HG02852 (cell line): ENCODE measurements at regions not wholly inside any gene's neighbourhood (a gene's known extent, or its start where the extent isn't known, plus 50 kb on each side); places are given as distances from the start of the nearest gene placed in this dataset.

Source experiments
- ATAC-seq: cut with Tn5 transposase; IDR thresholded peaks from one replicate; pipeline ENCODE4 v1.9.1; 2021; ENCODE audit warnings: mild to moderate bottlenecking, moderate library complexity; ENCODE audit not compliant: unreplicated experiment

GRCh38 chr1:60162936-60163335 lies 89.4 kb upstream of the C1orf87 start:
- no peak for ATAC-seq

- ATAC-seq: no peak
These were observed 86.6 kb upstream of the C1orf87 start for GRCh38 chr1:60160141-60160540.

GRCh38 chr1:60156371-60156770 lies 82.8 kb upstream of the C1orf87 start:
- no peak for ATAC-seq

DNA sequence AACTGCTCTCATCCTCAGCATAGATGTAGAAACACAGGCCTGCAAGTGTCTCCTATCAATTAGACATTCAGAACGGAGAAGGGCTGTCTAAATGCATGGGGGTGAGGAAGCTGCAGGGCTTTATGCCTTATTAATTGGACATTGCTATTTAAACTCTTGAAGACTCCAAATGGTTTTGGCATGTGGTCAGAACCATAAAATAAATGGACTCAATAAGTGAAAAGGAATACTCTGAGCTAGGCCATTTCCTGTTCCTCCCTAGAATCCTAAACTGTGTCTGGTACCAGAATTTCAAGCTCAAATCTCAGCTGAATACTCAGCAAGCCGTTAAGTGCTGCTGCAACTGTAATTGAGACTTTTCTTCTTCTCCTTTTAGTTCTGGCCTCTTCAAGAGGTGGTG lies 80.4 kb upstream of the C1orf87 start:
- ATAC-seq: no peak

GRCh38 chr1:60152891-60153290 lies 79.3 kb upstream of the C1orf87 start:
- no peak for ATAC-seq

- no peak for ATAC-seq
These were observed 77.7 kb upstream of the C1orf87 start for GRCh38 chr1:60151311-60151710.

DNA sequence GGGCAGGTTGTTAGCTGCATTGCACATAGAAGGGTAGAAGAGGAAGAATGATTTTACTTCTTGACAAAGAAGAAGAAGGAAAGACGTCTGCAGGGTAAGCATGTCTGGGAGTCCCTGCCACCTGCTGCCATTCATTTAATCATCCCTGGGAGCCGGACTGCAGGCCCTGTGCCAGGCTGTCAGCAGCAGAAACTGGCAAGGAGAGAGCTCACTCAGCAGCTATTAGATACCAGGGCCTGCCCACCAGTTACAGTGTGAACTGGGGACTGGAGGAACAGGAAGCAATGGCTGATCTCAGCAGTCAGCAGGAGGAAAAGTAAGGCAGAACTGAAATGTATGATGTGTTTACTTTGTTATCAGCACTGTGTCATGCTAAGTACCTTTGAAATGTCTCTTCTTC lies 75.7 kb upstream of the C1orf87 start:
- ATAC-seq: no peak

GRCh38 chr1:60146884-60147283 lies 73.3 kb upstream of the C1orf87 start:
- no peak for ATAC-seq

GRCh38 chr1:60145771-60146170 lies 72.2 kb upstream of the C1orf87 start:
- ATAC-seq: no peak

DNA sequence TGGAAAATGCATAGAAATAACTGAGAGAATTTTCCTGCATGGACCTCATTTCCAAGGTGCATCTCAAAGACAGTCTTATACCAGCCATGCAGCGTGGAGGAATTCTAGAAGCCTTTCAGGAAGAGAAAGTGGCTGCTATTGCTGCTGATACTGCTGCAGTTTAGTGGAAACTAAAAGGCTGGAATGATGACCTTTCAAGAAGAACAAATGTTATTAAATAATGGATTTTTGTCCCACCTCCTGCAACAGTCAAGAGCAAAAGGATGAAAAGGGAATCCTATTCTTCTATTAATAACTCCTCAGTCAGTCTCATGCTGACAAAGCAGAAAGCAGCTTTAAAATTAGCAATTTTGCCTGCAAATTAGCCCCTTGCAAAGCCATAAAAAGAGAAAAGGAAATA lies 68.2 kb upstream of the C1orf87 start:
- ATAC-seq: no peak

DNA sequence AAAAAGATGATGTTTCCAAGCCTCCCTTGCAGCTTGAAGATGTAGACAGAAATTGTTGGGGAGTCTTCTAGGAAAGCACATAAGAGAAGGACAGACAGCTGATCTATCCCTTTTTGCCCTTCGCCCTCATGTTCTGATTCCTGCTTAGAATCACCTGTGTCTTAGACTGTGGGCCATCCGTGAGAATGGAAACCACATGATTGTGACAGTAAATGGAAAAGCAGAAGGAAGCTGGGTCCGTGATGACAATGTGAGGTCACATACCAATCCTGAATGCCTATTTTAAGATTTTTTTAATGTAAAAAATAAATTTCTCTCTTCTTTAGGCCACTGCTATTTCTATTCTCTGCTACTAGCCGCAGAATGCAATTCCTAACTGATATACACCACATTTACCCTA lies 67.7 kb upstream of the C1orf87 start:
- no peak for ATAC-seq

GRCh38 chr1:60137406-60137805 lies 63.8 kb upstream of the C1orf87 start:
- ATAC-seq: no peak

GRCh38 chr1:60136395-60136794 lies 62.8 kb upstream of the C1orf87 start:
- ATAC-seq: no peak

DNA sequence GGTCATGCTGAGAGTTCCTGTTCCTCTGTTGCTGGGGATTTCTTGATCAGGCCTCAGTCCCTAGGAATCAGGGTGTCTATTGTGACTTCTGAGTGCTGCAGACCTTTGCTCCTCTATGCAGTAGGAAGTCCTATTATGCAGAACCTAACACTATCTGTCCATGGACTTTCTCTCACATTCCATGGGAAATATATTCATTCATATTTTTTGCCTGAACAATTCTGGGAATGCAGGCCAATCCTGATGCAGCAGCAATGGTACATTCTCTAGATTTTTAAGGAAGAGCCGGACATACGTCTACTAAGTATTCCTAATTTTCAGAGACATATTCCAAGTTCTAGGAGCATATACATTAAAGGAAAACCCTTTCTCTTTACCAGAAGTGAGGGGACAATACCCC lies 61.1 kb upstream of the C1orf87 start:
- no peak for ATAC-seq

- ATAC-seq: no peak
These were observed 60.3 kb upstream of the C1orf87 start for GRCh38 chr1:60133848-60134247.

DNA sequence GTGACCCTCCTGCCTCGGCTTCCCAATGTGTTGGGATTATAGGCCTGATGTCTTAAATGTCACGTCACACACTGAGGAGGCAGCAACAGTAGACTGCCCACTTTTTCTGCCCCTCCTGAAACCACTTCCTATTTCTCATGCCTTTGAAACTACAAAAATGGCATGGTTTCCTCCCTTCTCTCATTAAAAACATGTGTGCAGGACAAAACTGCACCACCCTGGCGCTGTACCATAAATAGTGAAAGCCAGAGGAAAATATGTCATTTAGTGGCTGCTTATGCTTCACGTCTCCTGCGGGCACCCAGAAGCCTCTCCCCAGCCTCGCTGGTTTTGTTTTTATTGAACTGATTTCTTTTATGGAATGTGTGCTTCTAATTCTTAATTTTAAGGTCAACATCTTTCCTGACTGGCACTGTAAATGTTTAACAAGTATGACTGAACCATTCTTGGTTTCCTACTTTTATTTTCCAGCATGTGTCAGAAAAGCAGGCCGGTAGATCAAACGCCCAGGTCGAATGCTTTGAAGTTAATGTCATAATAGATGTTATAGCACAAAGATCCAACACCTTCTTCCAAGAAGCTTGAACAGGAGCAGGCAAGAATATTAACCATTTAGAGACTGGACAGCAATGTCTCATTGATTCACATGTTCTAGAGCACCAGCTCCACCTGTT lies 59.6 kb upstream of the C1orf87 start:
- ATAC-seq: no peak

DNA sequence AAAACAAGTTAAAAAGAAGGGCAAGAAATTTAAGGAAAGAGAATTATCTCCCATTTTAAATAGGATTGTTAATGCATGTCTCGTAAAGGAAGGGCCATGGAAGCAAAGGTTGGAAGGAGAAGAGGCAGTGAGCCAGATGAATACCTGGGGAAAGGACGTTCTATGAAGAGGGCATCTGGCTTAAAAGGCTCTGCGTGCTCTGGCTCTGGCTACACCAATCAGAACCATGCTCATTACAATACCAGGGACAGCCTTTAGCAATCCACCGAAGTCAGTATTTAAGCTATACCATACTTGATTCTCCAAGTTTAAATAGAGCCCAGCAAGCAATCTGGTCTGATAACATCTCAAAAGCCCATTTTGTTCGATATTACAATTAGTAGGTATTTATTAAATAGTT lies 58.5 kb upstream of the C1orf87 start:
- ATAC-seq: no peak

DNA sequence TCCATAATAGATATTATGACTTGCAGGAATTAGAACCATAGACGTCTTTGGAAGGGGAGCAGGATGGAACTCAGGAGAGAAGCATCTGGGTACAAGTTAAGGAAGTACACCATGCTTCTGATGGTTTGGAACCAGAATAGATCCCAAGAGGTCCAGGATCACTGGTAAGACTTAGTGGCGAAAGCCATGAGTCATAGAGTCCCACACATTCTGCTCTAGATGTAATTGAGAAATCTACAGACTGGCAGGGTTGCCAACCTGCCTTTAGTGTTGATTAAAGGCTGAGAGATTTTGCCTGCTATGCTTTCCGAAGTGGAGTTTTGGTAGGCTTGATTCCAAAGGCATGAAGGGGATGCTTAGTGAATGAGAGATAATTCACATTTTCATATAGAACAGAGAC lies 57.1 kb upstream of the C1orf87 start:
- ATAC-seq: no peak

DNA sequence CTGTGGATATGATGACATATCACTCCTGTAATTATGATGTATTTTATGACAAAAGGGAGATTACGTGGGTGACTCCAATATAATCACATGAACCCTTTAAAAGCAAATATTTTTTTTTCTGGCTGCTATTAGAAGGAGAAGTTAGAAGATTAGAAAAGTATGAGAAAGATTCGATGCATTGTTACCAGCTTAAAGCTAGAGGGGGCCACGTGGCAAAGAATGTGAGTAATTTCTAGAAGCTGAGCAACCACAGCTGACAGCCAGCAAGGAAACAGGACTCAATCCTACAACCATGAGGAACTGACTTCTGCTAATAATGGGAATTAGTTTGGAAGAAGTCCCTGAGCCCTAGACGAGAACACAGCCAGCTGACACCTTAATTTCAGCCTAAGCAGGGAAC lies 56.3 kb upstream of the C1orf87 start:
- no peak for ATAC-seq

DNA sequence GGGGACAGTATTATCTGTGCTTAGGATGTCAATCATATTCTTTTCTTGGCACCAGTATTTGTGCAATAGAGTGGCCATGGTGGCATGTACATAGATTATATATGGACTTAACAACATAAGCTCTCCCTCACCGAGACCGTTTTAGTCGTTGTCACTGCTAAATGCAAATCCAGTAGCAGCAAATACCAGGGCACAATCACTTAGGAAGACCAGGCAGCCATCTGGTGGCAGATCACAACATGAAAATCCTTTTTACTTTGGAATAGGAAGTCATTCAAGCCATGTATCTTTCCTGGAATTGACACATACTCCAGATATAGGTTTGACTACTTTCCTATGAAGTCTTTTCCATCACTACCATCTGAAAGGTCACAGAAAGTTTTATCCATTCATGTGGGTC lies 53.2 kb upstream of the C1orf87 start:
- ATAC-seq: no peak
